ENCODE measurements at regions not wholly inside any gene's neighbourhood (a gene's known extent, or its start where the extent isn't known, plus 50 kb on each side); places are given as distances from the start of the nearest gene placed in this dataset.

DNA sequence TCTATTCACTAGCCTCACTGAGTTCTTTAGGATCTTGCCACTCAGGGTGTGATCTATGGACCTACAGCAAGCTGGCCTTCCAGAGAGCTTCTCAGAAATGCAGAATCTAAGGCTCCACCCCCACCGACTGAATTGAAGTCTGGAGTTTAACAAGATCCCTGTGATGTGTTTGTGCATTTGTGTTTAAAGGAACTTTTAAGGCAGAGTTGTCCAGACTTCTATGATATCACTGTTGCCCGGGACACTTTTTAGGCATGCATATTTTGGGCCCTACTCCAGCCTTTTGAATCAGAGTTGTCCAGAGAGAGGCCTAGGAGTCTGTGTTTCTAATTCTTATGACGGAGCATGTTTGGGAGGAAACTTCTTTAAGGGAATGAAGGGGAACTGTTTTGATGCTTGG lies 232.3 kb downstream of the QKI start:
- no peak overlapping the region for H3K27ac Mint-ChIP-seq
- H3K27me3 Mint-ChIP-seq = peaks cover 2% of the 10 kb centered on the region
- H3K36me3 Mint-ChIP-seq (ENCODE audit: low read depth) = no peaks in the 10 kb centered on the region
- DNase-seq = no peak
- no peaks in the 10 kb centered on the region for H3K9me3 Mint-ChIP-seq
- no peak overlapping the region for H3K4me3 Mint-ChIP-seq
- no peak for ATAC-seq
- H3K4me1 Mint-ChIP-seq = no peaks in the 10 kb centered on the region

DNA sequence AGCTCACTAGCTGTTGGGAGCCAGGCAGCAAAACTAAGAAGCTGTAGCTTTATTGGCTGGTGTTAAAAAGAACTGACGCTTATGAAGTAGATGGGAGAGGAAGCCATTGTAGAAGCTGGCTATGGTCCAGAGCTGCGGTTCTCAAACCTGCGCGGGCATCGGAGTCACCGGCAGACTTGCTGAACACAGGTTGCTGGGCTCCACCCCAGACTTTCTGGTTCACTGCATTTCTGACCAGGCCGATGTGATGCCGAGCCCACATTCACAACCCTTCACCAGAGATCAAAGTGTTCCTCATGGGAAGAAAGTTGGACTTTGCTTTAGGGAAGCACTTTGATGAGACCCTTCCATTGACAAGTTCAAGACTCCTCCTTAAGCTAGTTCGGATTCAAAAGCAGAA lies 231.6 kb downstream of the QKI start:
- Mint-ChIP-seq H3K9me3 (no peaks in the 10 kb centered on the region), H3K36me3 (ENCODE audit: low read depth) (no peaks in the 10 kb centered on the region), H3K4me1 (no peaks in the 10 kb centered on the region), H3K27ac (no peak overlapping the region), H3K4me3 (no peak overlapping the region), H3K27me3 (peaks cover 2% of the 10 kb centered on the region)
- DNase-seq (no peak), ATAC-seq (no peak)

DNA sequence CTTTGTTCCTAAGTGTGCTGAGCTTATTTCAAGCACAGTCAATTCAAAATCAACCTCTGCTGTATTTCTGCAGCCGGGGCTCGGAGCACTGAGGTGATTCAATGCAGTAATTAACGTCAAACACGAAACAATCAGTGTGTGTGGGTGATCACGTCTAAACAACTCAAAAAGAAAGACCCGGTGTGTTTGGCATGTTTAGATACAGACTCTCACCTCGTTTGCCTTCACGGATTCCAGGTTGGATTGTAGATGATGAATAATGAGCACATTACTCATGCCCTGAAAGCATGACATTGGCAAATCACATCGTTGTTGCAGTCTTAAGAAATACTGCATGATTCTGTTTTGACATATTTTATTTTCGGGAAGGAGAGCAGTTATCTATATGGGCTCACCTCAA lies 231.0 kb downstream of the QKI start:
- H3K27me3 Mint-ChIP-seq = peaks cover 2% of the 10 kb centered on the region
- no peaks in the 10 kb centered on the region for H3K4me1 Mint-ChIP-seq
- no peak overlapping the region for H3K4me3 Mint-ChIP-seq
- no peak for DNase-seq
- H3K27ac Mint-ChIP-seq = no peak overlapping the region
- no peaks in the 10 kb centered on the region for H3K36me3 Mint-ChIP-seq (ENCODE audit: low read depth)
- H3K9me3 Mint-ChIP-seq = no peaks in the 10 kb centered on the region
- ATAC-seq = no peak

DNA sequence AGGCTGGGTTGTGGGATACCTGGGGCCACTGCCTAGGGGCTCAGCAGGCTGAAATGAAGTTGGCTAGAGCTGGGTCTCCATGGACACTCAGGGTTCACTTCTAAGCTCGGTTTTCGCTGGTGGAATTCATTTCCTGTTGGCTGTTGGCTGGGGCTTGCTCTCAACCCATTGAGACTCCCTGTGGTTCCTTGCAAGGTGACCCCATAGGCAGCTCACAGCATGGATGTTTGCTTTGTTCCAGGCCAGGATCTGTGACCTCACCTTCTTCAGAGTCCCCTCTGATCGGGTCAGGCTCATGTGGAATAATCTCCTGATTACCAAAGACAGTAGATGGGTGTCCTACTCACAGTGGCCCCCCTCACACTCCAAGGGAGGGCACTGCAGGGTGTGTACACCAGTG lies 229.3 kb downstream of the QKI start:
- H3K27ac Mint-ChIP-seq = no peak overlapping the region
- H3K4me3 Mint-ChIP-seq = no peak overlapping the region
- no peaks in the 10 kb centered on the region for H3K36me3 Mint-ChIP-seq (ENCODE audit: low read depth)
- DNase-seq (no peak), ATAC-seq (no peak)
- no peaks in the 10 kb centered on the region for H3K4me1 Mint-ChIP-seq
- peaks cover 2% of the 10 kb centered on the region for H3K27me3 Mint-ChIP-seq
- H3K9me3 Mint-ChIP-seq = no peaks in the 10 kb centered on the region

DNA sequence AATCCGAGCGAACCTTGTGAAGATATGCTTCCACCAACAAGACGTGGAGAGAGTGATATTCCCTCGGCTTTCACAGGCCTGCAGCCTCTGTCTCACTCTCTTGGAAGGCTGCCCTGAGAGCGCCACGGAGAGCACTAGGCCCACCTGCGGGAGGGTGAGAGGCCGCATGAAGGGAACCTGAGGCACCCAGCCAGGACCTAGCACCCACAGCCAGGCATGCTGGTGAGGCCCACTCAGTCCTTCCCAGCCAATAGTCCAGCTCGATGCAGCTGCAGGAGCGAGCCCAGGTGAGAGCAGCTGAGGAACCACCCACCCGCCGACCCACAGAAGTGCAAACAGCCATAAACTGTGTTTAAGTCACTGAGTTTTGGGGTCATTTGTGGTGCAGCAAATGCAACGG lies 227.2 kb downstream of the QKI start:
- ATAC-seq (no peak), DNase-seq (no peak)
- H3K27ac Mint-ChIP-seq = no peak overlapping the region
- no peak overlapping the region for H3K4me3 Mint-ChIP-seq
- H3K27me3 Mint-ChIP-seq = no peaks in the 10 kb centered on the region
- no peaks in the 10 kb centered on the region for H3K9me3 Mint-ChIP-seq
- no peaks in the 10 kb centered on the region for H3K4me1 Mint-ChIP-seq
- no peaks in the 10 kb centered on the region for H3K36me3 Mint-ChIP-seq (ENCODE audit: low read depth)

DNA sequence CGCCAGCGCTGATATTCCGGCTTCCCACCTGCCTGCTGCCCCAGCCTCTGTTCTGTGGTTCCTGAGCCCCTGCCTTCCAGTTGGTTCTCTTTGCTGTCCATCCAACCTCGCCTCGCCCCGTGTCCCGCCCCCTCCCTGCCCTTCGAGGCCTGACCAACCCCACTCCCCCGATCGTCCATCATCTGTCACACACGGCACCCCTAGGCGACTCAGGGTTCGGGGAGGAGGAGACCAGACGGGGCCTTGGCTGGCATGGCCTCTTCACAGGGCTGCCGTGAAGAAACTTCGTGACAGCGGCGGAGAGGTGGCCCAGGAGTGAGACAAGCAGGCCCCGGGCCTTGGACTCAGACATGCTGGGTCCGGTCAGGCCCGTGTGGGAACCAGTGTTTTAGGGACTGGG lies 226.1 kb downstream of the QKI start:
- H3K36me3 Mint-ChIP-seq (ENCODE audit: low read depth) = no peaks in the 10 kb centered on the region
- H3K27ac Mint-ChIP-seq = no peak overlapping the region
- DNase-seq = no peak
- H3K4me1 Mint-ChIP-seq = no peaks in the 10 kb centered on the region
- no peak for ATAC-seq
- no peaks in the 10 kb centered on the region for H3K9me3 Mint-ChIP-seq
- H3K27me3 Mint-ChIP-seq = peaks cover 2% of the 10 kb centered on the region
- H3K4me3 Mint-ChIP-seq = no peak overlapping the region

DNA sequence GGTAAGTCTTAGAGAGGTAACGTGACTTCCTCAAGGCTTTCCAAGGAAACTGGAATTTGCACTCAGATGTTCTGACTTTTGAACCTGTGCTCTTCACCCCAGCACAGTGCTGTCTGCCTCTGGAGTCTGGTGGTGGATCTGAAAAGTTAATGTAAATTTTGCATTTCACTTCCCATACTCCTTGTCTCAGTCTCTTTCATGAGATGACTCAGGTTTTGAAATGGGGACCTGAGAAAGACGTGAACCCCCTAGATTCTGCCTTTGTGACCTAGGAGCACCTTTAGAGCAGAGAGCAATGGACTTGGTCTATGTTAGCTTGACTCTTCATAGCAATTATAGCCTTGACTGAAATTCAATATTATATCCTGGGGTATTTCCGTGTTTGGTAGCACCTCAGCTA lies 223.0 kb downstream of the QKI start:
- DNase-seq (no peak), ATAC-seq (no peak)
- H3K4me1 Mint-ChIP-seq = no peaks in the 10 kb centered on the region
- no peaks in the 10 kb centered on the region for H3K36me3 Mint-ChIP-seq (ENCODE audit: low read depth)
- no peaks in the 10 kb centered on the region for H3K9me3 Mint-ChIP-seq
- no peak overlapping the region for H3K4me3 Mint-ChIP-seq
- peaks cover 7% of the 10 kb centered on the region for H3K27me3 Mint-ChIP-seq
- H3K27ac Mint-ChIP-seq = no peak overlapping the region

DNA sequence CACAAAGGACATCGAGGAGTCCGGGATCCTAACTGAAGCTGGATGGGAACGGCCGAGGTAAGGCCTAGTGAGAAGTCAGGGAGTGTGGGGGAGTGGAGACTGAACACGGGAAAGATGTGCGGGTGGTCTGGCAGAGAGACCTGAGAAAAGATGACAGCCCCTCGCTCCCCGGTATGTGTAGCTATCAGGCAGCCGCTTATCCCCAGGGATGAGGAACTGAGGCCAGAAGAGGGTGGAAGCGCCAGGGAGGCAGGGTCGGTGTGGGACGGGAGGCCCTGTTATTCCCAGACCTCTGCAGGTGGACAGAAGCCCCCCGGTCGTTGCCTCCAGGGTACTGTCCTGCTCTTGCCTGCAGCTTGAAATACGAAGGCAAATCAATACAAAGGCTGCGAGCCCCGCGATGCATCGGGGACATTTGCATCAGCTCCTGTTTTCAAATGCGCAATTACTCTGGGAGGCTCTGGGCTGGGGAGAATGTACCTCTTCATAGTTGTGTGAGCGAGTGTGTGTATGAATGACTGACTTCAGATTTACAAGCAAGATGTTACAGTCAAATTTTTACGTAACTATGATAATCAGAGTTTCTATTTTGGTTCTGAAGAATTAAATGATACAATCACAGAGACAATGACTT lies 221.3 kb downstream of the QKI start:
- Mint-ChIP-seq H3K36me3 (ENCODE audit: low read depth) (no peaks in the 10 kb centered on the region), H3K4me1 (no peaks in the 10 kb centered on the region), H3K27ac (no peak overlapping the region), H3K4me3 (no peak overlapping the region), H3K27me3 (peaks cover 14% of the 10 kb centered on the region), H3K9me3 (no peaks in the 10 kb centered on the region)
- no peak for ATAC-seq
- no peak for DNase-seq

DNA sequence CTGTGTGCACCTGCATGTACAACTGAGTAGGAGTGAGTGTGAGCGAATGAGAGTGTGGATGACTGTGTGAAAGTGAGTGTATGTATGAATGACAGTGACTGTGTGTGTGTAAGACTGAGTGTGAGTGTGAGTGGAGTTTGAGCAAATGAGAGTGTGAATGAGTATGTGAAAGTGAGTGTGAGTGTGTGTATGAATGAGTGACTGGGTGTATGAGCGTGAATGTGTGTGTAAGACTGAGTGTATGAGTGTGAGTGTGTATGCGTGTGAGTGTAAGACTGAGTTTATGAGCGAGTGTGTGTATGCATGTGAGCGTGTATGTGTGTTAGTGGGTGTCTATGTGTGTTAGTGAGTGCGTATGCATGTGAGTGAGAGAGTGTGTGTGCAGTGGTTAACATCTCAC lies 220.8 kb downstream of the QKI start:
- Mint-ChIP-seq H3K4me1 (no peaks in the 10 kb centered on the region), H3K36me3 (ENCODE audit: low read depth) (no peaks in the 10 kb centered on the region), H3K27ac (no peak overlapping the region), H3K9me3 (no peaks in the 10 kb centered on the region), H3K4me3 (no peak overlapping the region), H3K27me3 (peaks cover 14% of the 10 kb centered on the region)
- DNase-seq (no peak), ATAC-seq (no peak)

DNA sequence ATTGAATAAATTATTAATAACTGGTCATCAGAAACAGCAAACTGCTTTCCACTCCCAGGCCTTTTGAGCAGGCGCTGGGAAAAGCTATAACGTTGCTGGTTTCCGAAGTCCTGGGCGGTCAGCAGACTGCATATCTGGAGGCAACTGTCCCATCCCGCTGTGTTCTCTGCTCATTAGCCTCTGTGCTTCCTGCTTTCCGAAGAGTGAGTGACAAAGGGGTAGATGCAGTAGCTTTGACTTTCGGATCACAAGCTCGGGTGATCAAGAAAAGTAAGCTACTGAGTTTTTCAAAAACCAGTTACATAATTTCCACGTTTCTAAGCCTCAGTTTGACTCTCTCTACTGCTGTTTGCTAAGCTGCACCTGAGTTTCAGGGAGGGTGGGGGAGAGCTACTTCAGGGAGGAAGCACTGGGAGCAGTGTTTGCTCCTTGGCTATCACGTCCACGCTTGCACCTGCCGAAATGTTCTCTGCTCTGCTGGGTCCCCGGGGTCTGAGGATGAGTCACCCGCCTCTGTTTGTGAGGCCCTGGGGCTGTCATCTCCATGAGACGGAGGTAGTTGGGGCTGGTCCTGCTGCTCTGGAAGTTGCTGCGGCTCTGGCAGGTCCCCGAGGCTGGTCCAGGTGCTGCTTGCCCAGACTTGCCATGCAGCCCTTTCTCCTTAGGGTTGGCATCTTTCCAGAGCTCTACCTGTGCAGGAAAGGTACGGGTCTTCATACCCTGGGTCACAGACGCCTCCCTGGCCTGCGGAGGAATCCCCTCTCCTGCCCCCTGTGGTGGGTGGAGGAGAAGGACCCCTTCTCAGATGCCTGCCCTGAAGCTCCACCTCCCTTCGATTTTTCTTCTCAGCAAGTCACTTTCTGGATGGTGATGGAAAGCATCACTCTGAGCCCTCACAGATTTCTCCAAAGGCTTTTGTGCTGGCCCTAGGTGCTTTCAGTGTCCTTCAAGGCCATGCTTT lies 220.0 kb downstream of the QKI start:
- Mint-ChIP-seq H3K27ac (no peak overlapping the region), H3K36me3 (ENCODE audit: low read depth) (no peaks in the 10 kb centered on the region), H3K4me3 (no peak overlapping the region), H3K27me3 (peaks cover 22% of the 10 kb centered on the region), H3K4me1 (no peaks in the 10 kb centered on the region), H3K9me3 (no peaks in the 10 kb centered on the region)
- ATAC-seq (no peak), DNase-seq (no peak)

DNA sequence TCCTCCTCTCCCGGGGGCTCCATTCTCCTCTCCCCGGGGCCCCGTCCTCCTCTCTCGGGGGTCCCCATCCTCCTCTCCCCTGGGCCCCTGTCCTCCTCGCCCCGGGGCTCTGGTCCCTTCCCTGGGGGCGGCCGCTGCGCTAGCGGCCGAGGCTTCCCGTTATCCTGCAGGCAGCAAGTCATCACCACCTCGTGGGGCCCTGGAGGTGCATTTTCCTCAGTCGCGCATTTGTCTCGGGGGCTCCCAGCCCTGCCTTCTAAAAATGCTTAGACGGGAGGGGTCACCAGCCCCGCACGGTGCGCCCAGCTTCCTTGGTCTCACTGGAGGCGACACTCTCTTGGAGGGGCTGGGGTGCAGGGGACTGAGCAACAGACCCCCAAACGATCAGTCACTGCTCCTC lies 216.5 kb downstream of the QKI start:
- ATAC-seq (no peak), DNase-seq (no peak)
- Mint-ChIP-seq H3K9me3 (no peaks in the 10 kb centered on the region), H3K4me3 (no peak overlapping the region), H3K36me3 (ENCODE audit: low read depth) (no peaks in the 10 kb centered on the region), H3K4me1 (no peaks in the 10 kb centered on the region), H3K27ac (no peak overlapping the region), H3K27me3 (peaks cover 22% of the 10 kb centered on the region)

DNA sequence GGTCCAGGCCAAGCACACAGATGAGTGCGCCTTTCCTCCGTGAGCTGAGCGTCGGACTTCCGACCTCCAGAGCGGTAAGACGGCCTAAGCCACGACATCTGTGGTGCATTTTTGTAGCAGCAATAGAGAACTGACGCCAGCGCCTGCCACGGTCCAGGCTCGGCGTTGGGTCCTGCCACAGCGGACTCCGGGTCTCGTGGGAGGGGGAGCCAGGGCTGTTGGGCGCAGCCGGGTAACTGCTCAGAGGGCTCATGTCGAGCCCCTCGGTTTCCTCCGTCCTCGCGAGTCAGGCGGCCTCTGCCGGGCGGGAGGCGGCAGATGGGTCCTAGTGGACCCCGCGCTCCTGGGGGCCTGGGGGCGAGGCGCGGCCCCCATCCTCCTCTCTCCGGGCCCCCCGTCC lies 216.1 kb downstream of the QKI start:
- no peaks in the 10 kb centered on the region for H3K36me3 Mint-ChIP-seq (ENCODE audit: low read depth)
- no peaks in the 10 kb centered on the region for H3K4me1 Mint-ChIP-seq
- ATAC-seq (no peak), DNase-seq (no peak)
- H3K9me3 Mint-ChIP-seq = no peaks in the 10 kb centered on the region
- H3K27ac Mint-ChIP-seq = no peak overlapping the region
- H3K27me3 Mint-ChIP-seq = peaks cover 22% of the 10 kb centered on the region
- no peak overlapping the region for H3K4me3 Mint-ChIP-seq

DNA sequence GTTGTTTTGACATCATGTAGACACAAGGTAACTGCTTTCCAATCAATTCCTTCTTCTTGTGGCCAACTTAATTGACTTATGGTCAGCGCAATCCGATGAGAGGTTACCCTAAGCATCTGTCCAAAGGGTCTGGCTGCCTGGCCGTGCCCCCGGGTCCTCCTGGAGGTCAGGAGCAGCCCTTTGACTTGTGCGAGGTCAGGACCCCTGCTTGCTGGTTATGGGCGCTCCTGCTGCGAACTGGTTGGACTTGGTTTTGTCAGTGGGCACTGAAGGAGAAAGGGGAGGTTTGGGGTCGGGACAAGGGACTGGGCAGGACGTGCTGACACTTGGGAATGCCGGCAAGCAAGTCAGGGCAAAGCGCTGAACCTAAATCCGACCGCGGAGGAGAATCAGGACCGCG lies 215.6 kb downstream of the QKI start:
- no peak overlapping the region for H3K4me3 Mint-ChIP-seq

More for the DNA sequence above, 215.6 kb downstream of the QKI start:
- H3K27ac Mint-ChIP-seq = no peak overlapping the region
- no peaks in the 10 kb centered on the region for H3K9me3 Mint-ChIP-seq
- peaks cover 19% of the 10 kb centered on the region for H3K27me3 Mint-ChIP-seq
- no peaks in the 10 kb centered on the region for H3K4me1 Mint-ChIP-seq
- no peaks in the 10 kb centered on the region for H3K36me3 Mint-ChIP-seq (ENCODE audit: low read depth)
- DNase-seq (no peak), ATAC-seq (no peak)

All from activated naive CD8-positive, alpha-beta T cell treated with anti-CD3 and anti-CD28 coated beads, Interleukin-2, amount 50 U/mL, for 24 hours (primary cell).